GM12878 (cell line): ENCODE measurements at regions not wholly inside any gene's neighbourhood (a gene's known extent, or its start where the extent isn't known, plus 50 kb on each side); places are given as distances from the start of the nearest gene placed in this dataset.

Experiments
- BHLHE40 ChIP-seq, 2 experiments: fragments of 450-650 bp in 1 of 2; IDR thresholded peaks; 2 replicates each; pipeline ENCODE4 v1.6.1; 2011 to 2017; ENCODE audit warnings: low read depth in 2 of 2, borderline replicate concordance in 1 of 2, improper control_type of control experiment in 1 of 2, low read length in 1 of 2, mild to moderate bottlenecking in 1 of 2
- BRCA1 ChIP-seq: IDR thresholded peaks from 2 replicates; pipeline ENCODE4 v1.6.1; 2011; ENCODE audit warnings: low read depth, low read length, improper control_type of control experiment
- CEBPB ChIP-seq, 2 experiments: fragments of 150-350 bp in 1 of 2; IDR thresholded peaks; 2 replicates each; pipeline ENCODE4 v1.6.1; 2012 to 2014; ENCODE audit warnings: low read depth in 2 of 2, low read length in 2 of 2, borderline replicate concordance in 1 of 2, inconsistent platforms in 1 of 2
- CHD2 ChIP-seq: IDR thresholded peaks from 2 replicates; pipeline ENCODE4 v1.6.1; 2011; ENCODE audit warnings: low read depth, low read length, improper control_type of control experiment, borderline replicate concordance
- ELK1 ChIP-seq: IDR thresholded peaks from 2 replicates; pipeline ENCODE4 v1.6.1; 2012; ENCODE audit warnings: low read depth, low read length, improper control_type of control experiment
- ESRRA ChIP-seq: IDR thresholded peaks from 2 replicates; pipeline ENCODE4 v1.6.1; 2012; ENCODE audit warnings: mild to moderate bottlenecking, low read length, improper control_type of control experiment
- MAX ChIP-seq: IDR thresholded peaks from 2 replicates; pipeline ENCODE4 v1.6.1; 2012; ENCODE audit warnings: low read depth, low read length, improper control_type of control experiment
- MEF2B ChIP-seq: fragments of 450-650 bp; IDR thresholded peaks from 2 replicates; pipeline ENCODE4 v1.6.1; 2018; ENCODE audit warnings: mild to moderate bottlenecking, moderate library complexity; ENCODE audit not compliant: partially characterized antibody, poor library complexity, severe bottlenecking
- MYC ChIP-seq: IDR thresholded peaks from 2 replicates; pipeline ENCODE4 v1.6.1; 2011; ENCODE audit warnings: mild to moderate bottlenecking, low read length, moderate library complexity, inconsistent platforms; ENCODE audit not compliant: insufficient read depth, insufficient replicate concordance, insufficient read length, severe bottlenecking
- NFIC ChIP-seq: IDR thresholded peaks from 2 replicates; pipeline ENCODE4 v1.6.1; 2012; ENCODE audit warnings: low read depth, mild to moderate bottlenecking, inconsistent platforms, low read length, moderate library complexity
- PKNOX1 ChIP-seq: fragments of 450-650 bp; IDR thresholded peaks from 2 replicates; pipeline ENCODE4 v1.6.1; 2016; ENCODE audit warnings: mild to moderate bottlenecking
- POLR2AphosphoS5 ChIP-seq: IDR thresholded peaks from 2 replicates; pipeline ENCODE4 v1.6.1; 2011; ENCODE audit warnings: mild to moderate bottlenecking, low read length, inconsistent platforms
- SMARCA5 ChIP-seq: fragments of 450-650 bp; IDR thresholded peaks from 2 replicates; pipeline ENCODE4 v1.6.1; 2017; ENCODE audit warnings: mild to moderate bottlenecking
- TCF7 ChIP-seq: IDR thresholded peaks from 2 replicates; pipeline ENCODE4 v1.6.1; 2014; ENCODE audit warnings: antibody characterized with exemption, borderline replicate concordance
- ZNF592 ChIP-seq: fragments of 450-650 bp; IDR thresholded peaks from 2 replicates; pipeline ENCODE4 v1.6.1; 2017; ENCODE audit warnings: mild to moderate bottlenecking, moderate library complexity
- TF ChIP-seq, protein P1 (sequence below): IDR thresholded peaks from 2 replicates; pipeline ENCODE4 v1.6.1; 2011; ENCODE audit warnings: borderline replicate concordance, low read depth, mild to moderate bottlenecking, moderate library complexity, mixed read lengths, low read length; ENCODE audit not compliant: insufficient read depth; ENCODE audit errors: extremely low read length
- TF ChIP-seq, protein P2 (sequence below): fragments of 450-650 bp; IDR thresholded peaks from 2 replicates; pipeline ENCODE4 v1.6.1; 2018; ENCODE audit warnings: mild to moderate bottlenecking, low read depth, moderate library complexity; ENCODE audit not compliant: partially characterized antibody

DNA sequence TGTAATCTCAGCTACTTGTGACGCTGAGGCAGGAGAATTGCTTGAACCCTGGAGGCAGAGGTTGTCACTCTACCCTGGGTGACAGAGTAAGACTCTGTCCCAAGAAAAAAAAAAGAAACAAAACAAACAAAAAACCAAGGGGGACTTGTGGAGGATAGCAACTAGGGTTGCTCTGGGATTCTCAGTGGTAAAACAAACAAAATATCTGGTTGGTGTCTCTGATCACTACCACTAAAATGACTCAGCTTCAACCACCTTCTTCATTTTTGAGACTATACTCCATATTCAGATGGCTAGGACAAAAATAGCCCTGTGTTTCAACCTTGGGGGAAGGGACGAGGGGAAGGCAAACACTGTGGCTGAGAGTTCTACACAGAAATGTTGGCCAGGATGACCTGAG is 110.3 kb downstream of the ARRDC3 start (continued):
- TF ChIP-seq ZNF592 (no peak), BRCA1 (no peak), CEBPB (IDR thresholded peaks at IDR 0.05; ENCODE audit: borderline replicate concordance in 1 of 2, low read depth in 2 of 2, low read length in 2 of 2) (peak in 1 of 2 experiments; percentile 75; a peak in 1 of 4 replicates), NFIC (peak; percentile 97), BHLHE40 (IDR thresholded peaks at IDR 0.05; ENCODE audit: borderline replicate concordance in 1 of 2, low read depth in 2 of 2, low read length in 1 of 2) (peak; percentile 47 to 50; a peak in 2 of 4 replicates), MYC (no peak), SMARCA5 (no peak), ESRRA (no peak), MEF2B (peak; percentile 94), TCF7 (peak; percentile 72; the same call in 1 of the 2 replicates), MAX (no peak), CHD2 (peak; percentile 85; the same call in 1 of the 2 replicates), PKNOX1 (peak; percentile 51), POLR2AphosphoS5 (no peak), ELK1 (no peak)
- TF ChIP-seq, protein P1, sequence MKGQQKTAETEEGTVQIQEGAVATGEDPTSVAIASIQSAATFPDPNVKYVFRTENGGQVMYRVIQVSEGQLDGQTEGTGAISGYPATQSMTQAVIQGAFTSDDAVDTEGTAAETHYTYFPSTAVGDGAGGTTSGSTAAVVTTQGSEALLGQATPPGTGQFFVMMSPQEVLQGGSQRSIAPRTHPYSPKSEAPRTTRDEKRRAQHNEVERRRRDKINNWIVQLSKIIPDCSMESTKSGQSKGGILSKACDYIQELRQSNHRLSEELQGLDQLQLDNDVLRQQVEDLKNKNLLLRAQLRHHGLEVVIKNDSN: no peak
- TF ChIP-seq, protein P2, sequence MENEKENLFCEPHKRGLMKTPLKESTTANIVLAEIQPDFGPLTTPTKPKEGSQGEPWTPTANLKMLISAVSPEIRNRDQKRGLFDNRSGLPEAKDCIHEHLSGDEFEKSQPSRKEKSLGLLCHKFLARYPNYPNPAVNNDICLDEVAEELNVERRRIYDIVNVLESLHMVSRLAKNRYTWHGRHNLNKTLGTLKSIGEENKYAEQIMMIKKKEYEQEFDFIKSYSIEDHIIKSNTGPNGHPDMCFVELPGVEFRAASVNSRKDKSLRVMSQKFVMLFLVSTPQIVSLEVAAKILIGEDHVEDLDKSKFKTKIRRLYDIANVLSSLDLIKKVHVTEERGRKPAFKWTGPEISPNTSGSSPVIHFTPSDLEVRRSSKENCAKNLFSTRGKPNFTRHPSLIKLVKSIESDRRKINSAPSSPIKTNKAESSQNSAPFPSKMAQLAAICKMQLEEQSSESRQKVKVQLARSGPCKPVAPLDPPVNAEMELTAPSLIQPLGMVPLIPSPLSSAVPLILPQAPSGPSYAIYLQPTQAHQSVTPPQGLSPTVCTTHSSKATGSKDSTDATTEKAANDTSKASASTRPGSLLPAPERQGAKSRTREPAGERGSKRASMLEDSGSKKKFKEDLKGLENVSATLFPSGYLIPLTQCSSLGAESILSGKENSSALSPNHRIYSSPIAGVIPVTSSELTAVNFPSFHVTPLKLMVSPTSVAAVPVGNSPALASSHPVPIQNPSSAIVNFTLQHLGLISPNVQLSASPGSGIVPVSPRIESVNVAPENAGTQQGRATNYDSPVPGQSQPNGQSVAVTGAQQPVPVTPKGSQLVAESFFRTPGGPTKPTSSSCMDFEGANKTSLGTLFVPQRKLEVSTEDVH: no peak
